ENCODE measurements at regions not wholly inside any gene's neighbourhood (a gene's known extent, or its start where the extent isn't known, plus 50 kb on each side); places are given as distances from the start of the nearest gene placed in this dataset.

DNA sequence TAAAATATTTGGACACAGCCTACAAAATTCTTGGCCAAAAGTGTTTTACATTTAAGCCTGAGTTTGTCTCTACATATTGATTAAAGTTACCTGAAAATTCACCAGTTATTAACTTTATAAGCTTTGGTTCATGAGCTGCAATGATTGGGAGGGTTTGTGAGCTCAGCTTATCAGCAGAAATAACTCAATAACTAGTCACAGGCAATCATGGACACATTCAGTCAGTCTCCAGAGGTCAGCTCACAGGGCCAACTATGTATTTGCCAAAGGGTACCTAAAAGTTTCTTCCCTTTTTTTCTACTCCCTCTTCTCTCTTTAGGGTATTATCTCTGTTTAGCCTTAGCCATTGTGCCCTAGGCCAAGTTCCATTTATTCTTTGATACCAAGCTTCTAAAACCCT lies 145.9 kb downstream of the ZPLD1 start:
- no peak for DNase-seq (ENCODE audit: low read depth)
- no peak for TF ChIP-seq POLR2A (IDR thresholded peaks at IDR 0.05; ENCODE audit: extremely low read depth, insufficient read length)
- TF ChIP-seq MYC (IDR thresholded peaks at IDR 0.05; ENCODE audit: low read depth, low read length) = no peak
- TF ChIP-seq, protein P1, sequence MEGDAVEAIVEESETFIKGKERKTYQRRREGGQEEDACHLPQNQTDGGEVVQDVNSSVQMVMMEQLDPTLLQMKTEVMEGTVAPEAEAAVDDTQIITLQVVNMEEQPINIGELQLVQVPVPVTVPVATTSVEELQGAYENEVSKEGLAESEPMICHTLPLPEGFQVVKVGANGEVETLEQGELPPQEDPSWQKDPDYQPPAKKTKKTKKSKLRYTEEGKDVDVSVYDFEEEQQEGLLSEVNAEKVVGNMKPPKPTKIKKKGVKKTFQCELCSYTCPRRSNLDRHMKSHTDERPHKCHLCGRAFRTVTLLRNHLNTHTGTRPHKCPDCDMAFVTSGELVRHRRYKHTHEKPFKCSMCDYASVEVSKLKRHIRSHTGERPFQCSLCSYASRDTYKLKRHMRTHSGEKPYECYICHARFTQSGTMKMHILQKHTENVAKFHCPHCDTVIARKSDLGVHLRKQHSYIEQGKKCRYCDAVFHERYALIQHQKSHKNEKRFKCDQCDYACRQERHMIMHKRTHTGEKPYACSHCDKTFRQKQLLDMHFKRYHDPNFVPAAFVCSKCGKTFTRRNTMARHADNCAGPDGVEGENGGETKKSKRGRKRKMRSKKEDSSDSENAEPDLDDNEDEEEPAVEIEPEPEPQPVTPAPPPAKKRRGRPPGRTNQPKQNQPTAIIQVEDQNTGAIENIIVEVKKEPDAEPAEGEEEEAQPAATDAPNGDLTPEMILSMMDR (IDR thresholded peaks at IDR 0.05; ENCODE audit: low read depth, low read length) = no peak
- no peak overlapping the region for H3K4me3 ChIP-seq (ENCODE audit: low read depth, low read length)

DNA sequence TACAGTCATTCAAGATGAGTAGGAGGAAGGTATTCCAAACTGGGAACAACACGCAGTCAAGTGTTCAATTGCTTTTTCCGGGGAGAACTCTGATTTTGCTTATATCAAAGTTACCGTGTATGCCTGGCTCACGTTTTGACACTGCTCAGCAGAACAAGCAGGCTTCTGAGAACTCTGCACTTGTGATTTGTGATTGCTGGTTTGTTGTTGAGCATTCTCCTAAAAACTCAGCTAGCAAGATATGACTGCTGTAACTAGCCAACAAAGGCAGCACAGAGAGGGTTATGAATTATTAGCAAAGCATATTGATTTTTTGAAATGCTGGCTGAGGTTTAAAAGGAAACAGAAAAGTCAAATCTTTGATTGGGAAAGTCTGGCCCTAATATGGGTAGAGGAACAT lies 151.7 kb downstream of the ZPLD1 start:
- no peak overlapping the region for H3K4me3 ChIP-seq (ENCODE audit: low read depth, low read length)
- TF ChIP-seq, protein P1 (IDR thresholded peaks at IDR 0.05; ENCODE audit: low read depth, low read length) = no peak
- TF ChIP-seq MYC (IDR thresholded peaks at IDR 0.05; ENCODE audit: low read depth, low read length) (no peak), POLR2A (IDR thresholded peaks at IDR 0.05; ENCODE audit: extremely low read depth, insufficient read length) (no peak)
- TF ChIP-seq, protein P2, sequence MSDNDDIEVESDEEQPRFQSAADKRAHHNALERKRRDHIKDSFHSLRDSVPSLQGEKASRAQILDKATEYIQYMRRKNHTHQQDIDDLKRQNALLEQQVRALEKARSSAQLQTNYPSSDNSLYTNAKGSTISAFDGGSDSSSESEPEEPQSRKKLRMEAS (IDR thresholded peaks at IDR 0.05; ENCODE audit: low read depth, low read length) = no peak
- DNase-seq (ENCODE audit: low read depth) = no peak

DNA sequence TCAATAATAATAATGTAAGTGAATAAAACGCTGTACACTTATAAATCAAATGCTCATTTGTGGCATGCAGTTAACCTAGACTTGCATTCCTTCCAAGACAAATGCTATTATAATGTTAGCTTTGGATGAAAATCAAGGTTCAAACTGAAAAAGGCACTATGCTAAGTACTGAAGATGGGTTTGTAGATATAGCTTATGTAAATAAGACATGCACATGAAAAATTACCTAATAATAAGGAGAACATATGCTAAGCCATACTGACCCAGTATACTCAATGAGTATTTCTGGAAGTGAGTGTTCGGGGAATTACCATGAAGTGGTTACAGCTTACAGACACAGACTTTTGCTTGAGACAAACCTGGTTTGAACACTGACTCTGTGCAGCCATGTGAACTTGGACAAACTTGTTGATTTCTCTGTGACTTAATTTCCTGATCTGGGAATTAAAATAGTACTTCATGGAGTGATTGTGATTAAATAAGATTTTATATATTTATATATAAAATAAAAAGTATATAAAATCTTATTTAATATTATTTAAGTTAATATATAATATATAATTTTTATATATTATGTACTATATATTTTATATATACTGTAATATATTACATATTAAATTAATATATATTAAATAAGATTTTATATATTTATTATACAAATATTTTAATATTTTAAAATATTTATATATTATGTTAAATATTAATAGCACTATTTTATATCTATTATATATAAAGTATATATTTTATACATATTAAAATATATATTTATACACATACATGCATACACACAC lies 159.2 kb downstream of the ZPLD1 start:
- no peak for DNase-seq (ENCODE audit: low read depth)
- TF ChIP-seq MYC (IDR thresholded peaks at IDR 0.05; ENCODE audit: low read depth, low read length) = no peak
- TF ChIP-seq POLR2A (IDR thresholded peaks at IDR 0.05; ENCODE audit: extremely low read depth, insufficient read length) = no peak
- TF ChIP-seq, protein P1 (IDR thresholded peaks at IDR 0.05; ENCODE audit: low read depth, low read length) = no peak
- TF ChIP-seq, protein P2 (IDR thresholded peaks at IDR 0.05; ENCODE audit: low read depth, low read length) = no peak
- H3K4me3 ChIP-seq (ENCODE audit: low read depth, low read length) = no peak overlapping the region

DNA sequence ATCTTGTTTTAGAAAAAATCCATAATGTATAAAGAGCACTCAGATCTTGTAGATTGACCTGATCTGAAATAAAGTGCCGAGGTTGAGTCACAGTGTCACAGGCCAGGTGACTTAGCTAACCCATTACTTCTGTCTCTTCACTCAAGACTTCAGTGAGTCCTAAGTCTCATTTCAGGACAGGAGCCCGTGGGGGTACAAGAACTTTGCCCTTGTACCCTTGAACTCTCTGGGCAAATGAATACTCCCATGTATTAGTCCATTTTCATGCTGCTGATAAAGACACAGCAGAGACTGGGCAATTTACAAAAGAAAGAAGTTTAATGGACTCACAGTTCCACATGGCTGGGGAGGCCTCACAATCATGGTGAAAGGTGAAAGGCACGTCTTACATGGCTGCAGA lies 160.2 kb downstream of the ZPLD1 start:
- no peak overlapping the region for H3K4me3 ChIP-seq (ENCODE audit: low read depth, low read length)
- TF ChIP-seq, protein P1 (IDR thresholded peaks at IDR 0.05; ENCODE audit: low read depth, low read length) = no peak
- TF ChIP-seq, protein P2 (IDR thresholded peaks at IDR 0.05; ENCODE audit: low read depth, low read length) = no peak
- TF ChIP-seq POLR2A (IDR thresholded peaks at IDR 0.05; ENCODE audit: extremely low read depth, insufficient read length) = no peak
- no peak for TF ChIP-seq MYC (IDR thresholded peaks at IDR 0.05; ENCODE audit: low read depth, low read length)
- no peak for DNase-seq (ENCODE audit: low read depth)

DNA sequence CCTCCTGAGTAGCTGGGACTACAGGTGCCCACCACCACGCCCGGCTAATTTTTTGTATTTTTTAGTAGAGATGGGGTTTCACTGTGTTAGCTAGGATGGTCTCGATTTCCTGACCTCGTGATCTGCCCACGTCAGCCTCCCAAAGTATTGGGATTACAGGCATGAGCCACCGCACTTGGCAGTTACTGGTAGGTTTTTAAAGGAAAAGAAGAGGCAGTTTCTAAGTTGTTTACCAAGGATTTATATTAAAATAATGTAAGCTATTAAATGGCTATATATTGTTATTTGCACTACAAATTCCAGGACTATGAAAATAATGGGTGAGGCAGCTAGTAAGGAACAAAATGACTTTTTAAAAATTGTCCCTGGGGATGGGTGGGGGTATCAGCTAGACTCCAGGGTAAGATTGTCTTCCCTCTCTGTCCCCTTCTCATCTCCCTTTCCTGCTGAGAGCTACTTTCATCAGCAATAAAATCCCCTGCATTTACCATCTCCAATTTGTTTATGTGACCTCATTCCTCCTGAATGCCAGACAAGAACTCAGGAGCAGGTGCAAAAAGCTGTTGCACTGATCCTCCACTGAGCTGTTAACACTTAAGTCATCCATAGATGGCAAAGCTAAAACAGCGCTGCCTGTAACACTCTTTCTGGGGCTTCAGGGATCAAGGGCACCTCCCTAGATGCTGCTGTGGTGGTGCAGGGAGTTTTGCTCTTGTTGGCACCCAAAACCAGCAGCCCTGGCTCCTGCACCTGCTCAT lies 165.2 kb downstream of the ZPLD1 start:
- TF ChIP-seq, protein P2 (IDR thresholded peaks at IDR 0.05; ENCODE audit: low read depth, low read length) = no peak
- no peak for TF ChIP-seq POLR2A (IDR thresholded peaks at IDR 0.05; ENCODE audit: extremely low read depth, insufficient read length)
- TF ChIP-seq, protein P1 (IDR thresholded peaks at IDR 0.05; ENCODE audit: low read depth, low read length) = no peak
- no peak for TF ChIP-seq MYC (IDR thresholded peaks at IDR 0.05; ENCODE audit: low read depth, low read length)
- no peak for DNase-seq (ENCODE audit: low read depth)
- H3K4me3 ChIP-seq (ENCODE audit: low read depth, low read length) = no peak overlapping the region

Measured in NB4 (cell line).